Keratinocyte (primary cell): ENCODE measurements at regions not wholly inside any gene's neighbourhood (a gene's known extent, or its start where the extent isn't known, plus 50 kb on each side); places are given as distances from the start of the nearest gene placed in this dataset.

Experiments
- DNase-seq: peaks from one replicate; pipeline ENCODE4 v3.0.0-alpha.2; 2011; ENCODE audit warnings: low read depth, missing footprints, low spot score
- FAIRE-seq: peaks from 2 replicates; lab custom pipeline; 2011; peaks lifted over from hg19 to GRCh38; lab: Jason Lieb, UNC
- H2AFZ ChIP-seq: 2 replicates; pipeline ENCODE4 v1.6.0; 2012; ENCODE audit warnings: low read length, control low read depth, inconsistent platforms; ENCODE audit not compliant: control insufficient read depth
- H3K27ac ChIP-seq: 2 replicates; pipeline ENCODE4 v1.5.1; 2011; ENCODE audit warnings: low read length; ENCODE audit not compliant: control insufficient read depth, insufficient read depth
- H3K27me3 ChIP-seq: 3 replicates; pipeline ENCODE4 v1.6.0; 2011; ENCODE audit warnings: low read length; ENCODE audit not compliant: control insufficient read depth, insufficient read depth; ENCODE audit errors: extremely low read depth
- H3K36me3 ChIP-seq, 2 experiments: 2 replicates in 1 of 2; 3 replicates in 1 of 2; pipeline ENCODE4 v1.5.1; 2011; ENCODE audit warnings: low read length in 2 of 2, mild to moderate bottlenecking in 1 of 2; ENCODE audit not compliant: control insufficient read depth in 2 of 2, insufficient read depth in 2 of 2; ENCODE audit errors: extremely low read depth in 1 of 2
- H3K4me1 ChIP-seq: 3 replicates; pipeline ENCODE4 v1.5.1; 2011; ENCODE audit warnings: low read length; ENCODE audit not compliant: control insufficient read depth, insufficient read depth; ENCODE audit errors: extremely low read depth
- H3K4me2 ChIP-seq: 3 replicates; pipeline ENCODE4 v1.6.0; 2011; ENCODE audit warnings: low read depth, low read length; ENCODE audit not compliant: control insufficient read depth, insufficient read depth; ENCODE audit errors: extremely low read depth
- H3K4me3 ChIP-seq, 3 experiments: fragments of 200-600 bp in 1 of 3; sonication (generic) in 1 of 3; 2 replicates in 2 of 3; 3 replicates in 1 of 3; pipeline ENCODE4 v1.5.1; 2011 to 2016; ENCODE audit warnings: low read length in 3 of 3, mild to moderate bottlenecking in 3 of 3, control low read depth in 2 of 3, inconsistent platforms in 1 of 3, low read depth in 1 of 3, mixed read lengths in 1 of 3, mixed run types in 1 of 3, moderate library complexity in 1 of 3; ENCODE audit not compliant: control insufficient read depth in 2 of 3, insufficient read depth in 2 of 3; ENCODE audit errors: extremely low read depth in 1 of 3
- H3K79me2 ChIP-seq: 2 replicates; pipeline ENCODE4 v1.6.0; 2012; ENCODE audit warnings: low read length; ENCODE audit not compliant: control insufficient read depth, insufficient read depth
- H3K9ac ChIP-seq: 3 replicates; pipeline ENCODE4 v1.6.0; 2011; ENCODE audit warnings: low read length; ENCODE audit not compliant: control insufficient read depth, insufficient read depth; ENCODE audit errors: extremely low read depth
- H3K9me1 ChIP-seq: 3 replicates; pipeline ENCODE4 v1.6.0; 2011; ENCODE audit warnings: low read length; ENCODE audit not compliant: control insufficient read depth, insufficient read depth; ENCODE audit errors: extremely low read depth
- H3K9me3 ChIP-seq: 2 replicates; pipeline ENCODE4 v1.5.1; 2012; ENCODE audit warnings: low read depth, low read length; ENCODE audit not compliant: control insufficient read depth
- H4K20me1 ChIP-seq: 3 replicates; pipeline ENCODE4 v1.6.0; 2011; ENCODE audit warnings: low read length; ENCODE audit not compliant: control insufficient read depth, insufficient read depth; ENCODE audit errors: extremely low read depth
- CTCF ChIP-seq, 3 experiments: IDR thresholded peaks in 1 of 3; conservative IDR thresholded peaks in 1 of 3; optimal IDR thresholded peaks in 1 of 3; 2 replicates in 2 of 3; 3 replicates in 1 of 3; pipeline versions ENCODE3 to v1.5.1; 2011; ENCODE audit warnings: low read length in 3 of 3, mild to moderate bottlenecking in 3 of 3, moderate library complexity in 2 of 3, control low read depth in 1 of 3, inconsistent platforms in 1 of 3; ENCODE audit not compliant: insufficient read depth in 2 of 3; ENCODE audit errors: extremely low read depth in 1 of 3
- EZH2 ChIP-seq: IDR thresholded peaks from one replicate; pipeline ENCODE4 v1.6.1; 2012; ENCODE audit warnings: inconsistent platforms, mild to moderate bottlenecking, low read length, moderate library complexity
- dilution Hi-C: fragments of 300-500 bp; cut with MboI; formaldehyde crosslinking; loops from one replicate; pipeline ENCODE4 v1.7.0; 2020; ENCODE audit warnings: low sequenced_read_pairs; ENCODE audit not compliant: extremely low pct_ligation_motif_present

- Histone ChIP-seq H3K9ac (no peak overlapping the region), H3K9me3 (no peaks in the 10 kb centered on the region), H3K79me2 (no peaks in the 10 kb centered on the region), H3K27me3 (no peaks in the 10 kb centered on the region), H3K36me3 (no peaks in the 10 kb centered on the region), H3K9me1 (no peaks in the 10 kb centered on the region), H3K4me3 (no peak overlapping the region), H3K27ac (no peak overlapping the region), H2AFZ (no peak overlapping the region), H4K20me1 (no peaks in the 10 kb centered on the region), H3K4me1 (no peaks in the 10 kb centered on the region), H3K4me2 (no peak overlapping the region)
- TF ChIP-seq CTCF (optimal IDR thresholded peaks at IDR 0.05 in 1 of 3, IDR thresholded peaks at IDR 0.05 in 1 of 3, conservative IDR thresholded peaks at IDR 0.05 in 1 of 3; ENCODE audit: extremely low read depth in 1 of 3, insufficient read depth in 2 of 3, low read length in 3 of 3): no peak
- TF ChIP-seq EZH2: no peak
- dilution Hi-C loops: no loop called here
- DNase-seq (no peak), FAIRE-seq (no peak)
These were observed 540.8 kb downstream of the SI start for GRCh38 chr3:164537485-164537884.

GRCh38 chr3:164533275-164533674 is 545.0 kb downstream of the SI start:
- no peak overlapping the region for H3K4me3 ChIP-seq
- H3K9me1 ChIP-seq: no peaks in the 10 kb centered on the region
- H3K4me2 ChIP-seq: no peak overlapping the region
- H3K4me1 ChIP-seq: no peaks in the 10 kb centered on the region
- no peak overlapping the region for H3K9ac ChIP-seq
- no peak for TF ChIP-seq CTCF (optimal IDR thresholded peaks at IDR 0.05 in 1 of 3, IDR thresholded peaks at IDR 0.05 in 1 of 3, conservative IDR thresholded peaks at IDR 0.05 in 1 of 3; ENCODE audit: extremely low read depth in 1 of 3, insufficient read depth in 2 of 3, low read length in 3 of 3)
- TF ChIP-seq EZH2: no peak
- H3K79me2 ChIP-seq: no peaks in the 10 kb centered on the region
- H2AFZ ChIP-seq: no peak overlapping the region
- H3K9me3 ChIP-seq: no peaks in the 10 kb centered on the region
- no peak overlapping the region for H3K27ac ChIP-seq
- no peak for DNase-seq
- no peaks in the 10 kb centered on the region for H4K20me1 ChIP-seq
- no peaks in the 10 kb centered on the region for H3K27me3 ChIP-seq
- no peak for FAIRE-seq
- H3K36me3 ChIP-seq: no peaks in the 10 kb centered on the region
- dilution Hi-C loops: no loop called here
